ENCODE measurements at regions not wholly inside any gene's neighbourhood (a gene's known extent, or its start where the extent isn't known, plus 50 kb on each side); places are given as distances from the start of the nearest gene placed in this dataset.
"Not testable (repeated sequence)": the region's sequence is repeated elsewhere in the genome, so short reads cannot be mapped to it uniquely, and the experiment has no call there.

DNA sequence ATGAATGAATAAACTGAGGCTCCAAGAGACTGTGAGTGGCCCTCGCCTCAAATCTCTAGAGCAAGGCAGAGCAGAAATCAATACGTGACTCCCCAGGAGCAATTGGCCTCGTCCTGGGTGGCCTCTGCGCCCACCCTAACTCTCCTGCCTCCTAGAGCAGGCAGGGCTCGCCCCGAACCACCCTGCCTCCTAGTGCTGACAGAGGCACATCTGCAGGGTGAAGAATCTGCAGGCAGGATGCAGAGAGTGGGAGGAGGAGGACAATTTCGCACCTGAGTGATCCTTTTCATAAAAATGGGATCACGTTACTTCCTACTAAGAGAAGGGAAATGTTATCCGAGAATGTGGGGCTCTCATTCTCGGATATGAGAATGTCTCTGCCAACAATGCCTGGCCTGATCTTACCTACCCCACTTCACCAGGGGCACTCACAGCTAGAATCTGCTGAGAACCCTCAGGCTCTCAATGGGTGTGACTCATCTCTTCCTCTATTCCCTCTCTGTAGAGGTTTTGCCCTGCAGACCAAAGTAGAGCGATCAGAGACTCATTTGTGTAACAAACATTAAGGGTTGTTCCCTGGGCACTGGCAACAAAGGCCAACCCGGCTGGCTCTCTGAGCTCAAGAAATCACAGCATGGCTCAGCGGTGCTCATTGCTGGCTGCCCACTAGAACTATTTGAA lies 61.7 kb upstream of the BCL2L14 start:
- POLR2A ChIA-PET, result no interaction called here
- intact Hi-C loops (cut with micrococcal nuclease), result no loop called here
- H3K36me3 ChIP-seq (ENCODE audit: control insufficient read depth in 1 of 2, insufficient read depth in 2 of 2, low read length in 2 of 2), result no peaks in the 10 kb centered on the region
- BruUV-seq (replicated peaks), result no TSS peak
- H2AFZ ChIP-seq (ENCODE audit: low read depth, low read length, poor library complexity, severe bottlenecking), result no peak overlapping the region
- DNase-seq (ENCODE audit: low read depth, low spot score) (no peak), ATAC-seq (peak; percentile 81)
- no peak overlapping the region for H3K4me3 ChIP-seq (replicated peaks in 1 of 2; ENCODE audit: low read depth in 1 of 2, low read length in 2 of 2)
- no peaks in the 10 kb centered on the region for H4K20me1 ChIP-seq (ENCODE audit: insufficient read depth)
- no peaks in the 10 kb centered on the region for H3K9me3 ChIP-seq (ENCODE audit: control insufficient read depth in 1 of 2, insufficient read depth in 1 of 2, low read depth in 1 of 2, low read length in 2 of 2)
- CTCF ChIA-PET, result interaction anchor here (0.8 to 1.1 kb wide), 2 partner anchors 24 to 429 kb away, joined by 3 to 5 read pairs; no protein-coding TSS in a partner anchor
- H3K9me2 ChIP-seq (ENCODE audit: insufficient read depth), result no peaks in the 10 kb centered on the region
- no peaks in the 10 kb centered on the region for H3K27me3 ChIP-seq (ENCODE audit: insufficient read depth, low read length)
- H3K27ac ChIP-seq (ENCODE audit: low read depth, low read length), result 0 out of 2 replicates have a peak overlapping the region, but pooled peaks have one; percentile 6
- TF ChIP-seq RAD21 (IDR thresholded peaks at IDR 0.05; ENCODE audit: low read depth) (peak; percentile 33; the same call in 1 of the 2 replicates), ZFX (IDR thresholded peaks at IDR 0.05) (no peak), CTCF (IDR thresholded peaks at IDR 0.05 in 2 of 3, conservative IDR thresholded peaks at IDR 0.05 in 1 of 3; ENCODE audit: borderline replicate concordance in 1 of 3, insufficient read depth in 1 of 3, low read depth in 2 of 3, low read length in 2 of 3) (0 out of 6 replicates have a peak, but pooled peaks of 2 of the 3 experiments have one; percentile 4 to 9)
- no peak overlapping the region for H3K9ac ChIP-seq (ENCODE audit: low read length)
- peaks cover 3 to 20% of the 10 kb centered on the region in 2 experiments; a peak in 2 of 4 replicates for H3K4me1 ChIP-seq (ENCODE audit: control insufficient read depth in 1 of 2, insufficient read depth in 2 of 2, low read length in 2 of 2)
- H3K4me2 ChIP-seq (ENCODE audit: low read length), result no peak overlapping the region
- RAD21 ChIA-PET (ENCODE audit: low non-redundant PET in 1 of 2, low total read pairs in 2 of 2, uncharacterized antibody in 2 of 2, unreplicated experiment in 2 of 2), result no interaction called here
- H3K79me2 ChIP-seq (ENCODE audit: insufficient read depth, low read length), result no peaks in the 10 kb centered on the region

DNA sequence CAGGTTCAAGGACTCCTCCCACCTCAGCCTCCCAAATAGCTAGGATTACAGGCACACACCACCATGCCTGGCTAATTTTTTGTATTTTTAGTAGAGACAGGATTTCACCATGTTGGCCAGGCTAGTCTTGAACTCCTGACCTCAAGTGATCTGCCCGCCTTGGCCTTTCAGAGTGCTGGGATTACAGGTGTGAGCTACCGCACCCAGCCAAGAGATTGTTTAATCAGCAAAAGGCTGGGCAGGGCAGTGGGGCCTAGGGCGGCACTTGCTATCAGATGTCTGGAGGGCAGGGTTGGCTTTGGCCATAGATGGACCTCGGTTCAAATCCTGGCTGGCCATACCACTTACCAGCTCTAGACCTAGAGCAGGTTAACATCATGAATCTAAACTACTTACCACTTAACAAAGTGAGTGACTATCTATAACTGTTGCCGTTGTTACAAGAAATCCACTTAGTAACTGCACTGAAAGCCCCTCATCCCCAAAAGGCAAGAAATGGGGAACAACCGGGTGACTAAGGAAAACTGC lies 60.9 kb upstream of the BCL2L14 start:
- RAD21 ChIA-PET (ENCODE audit: low non-redundant PET in 1 of 2, low total read pairs in 2 of 2, uncharacterized antibody in 2 of 2, unreplicated experiment in 2 of 2); intact Hi-C loops (cut with micrococcal nuclease); BruUV-seq (replicated peaks); H4K20me1 ChIP-seq (ENCODE audit: insufficient read depth); H3K9me2 ChIP-seq (ENCODE audit: insufficient read depth); H3K4me3 ChIP-seq (replicated peaks in 1 of 2; ENCODE audit: low read depth in 1 of 2, low read length in 2 of 2); H3K4me2 ChIP-seq (ENCODE audit: low read length); DNase-seq (ENCODE audit: low read depth, low spot score); H3K79me2 ChIP-seq (ENCODE audit: insufficient read depth, low read length); H3K27ac ChIP-seq (ENCODE audit: low read depth, low read length); POLR2A ChIA-PET; H3K27me3 ChIP-seq (ENCODE audit: insufficient read depth, low read length); H3K9me3 ChIP-seq (ENCODE audit: control insufficient read depth in 1 of 2, insufficient read depth in 1 of 2, low read depth in 1 of 2, low read length in 2 of 2); ATAC-seq; H3K9ac ChIP-seq (ENCODE audit: low read length); H3K36me3 ChIP-seq (ENCODE audit: control insufficient read depth in 1 of 2, insufficient read depth in 2 of 2, low read length in 2 of 2); H2AFZ ChIP-seq (ENCODE audit: low read depth, low read length, poor library complexity, severe bottlenecking): not testable (repeated sequence)
- H3K4me1 ChIP-seq (ENCODE audit: control insufficient read depth in 1 of 2, insufficient read depth in 2 of 2, low read length in 2 of 2), result peaks cover 3 to 20% of the 10 kb centered on the region in 2 experiments; a peak in 2 of 4 replicates
- CTCF ChIA-PET, result interaction anchor here (1.1 kb wide), 1 partner anchor 24 kb away, joined by 5 read pairs; no protein-coding TSS in a partner anchor
